ENCODE measurements at regions not wholly inside any gene's neighbourhood (a gene's known extent, or its start where the extent isn't known, plus 50 kb on each side); places are given as distances from the start of the nearest gene placed in this dataset.

DNA sequence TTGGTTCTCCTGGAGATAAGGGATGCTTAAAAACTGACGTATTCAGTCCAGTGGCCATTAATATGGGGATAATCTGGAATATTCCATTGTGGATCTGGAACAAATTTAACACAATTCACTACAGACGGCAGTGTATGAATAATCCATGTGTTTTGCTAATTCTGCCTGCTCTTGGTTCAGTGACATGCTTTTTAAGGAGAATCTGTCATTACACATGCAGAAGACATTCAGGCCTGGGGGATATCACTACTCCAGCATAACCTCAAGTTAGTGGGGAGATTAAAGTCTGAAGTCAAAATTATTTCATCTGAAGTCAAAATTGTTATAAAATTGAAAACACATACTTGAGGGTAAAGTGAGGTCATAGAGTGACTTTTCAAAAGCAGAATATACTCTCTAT lies 789.3 kb downstream of the USP25 start:
- FAIRE-seq: no peak
- no peak for TF ChIP-seq POLR2AphosphoS5 (IDR thresholded peaks at IDR 0.05; ENCODE audit: low read depth, low read length)
- TF ChIP-seq POLR2A (IDR thresholded peaks at IDR 0.05; ENCODE audit: low read depth, low read length): no peak
- TF ChIP-seq SPI1 (IDR thresholded peaks at IDR 0.05; ENCODE audit: low read depth, low read length): no peak
- no peak for TF ChIP-seq POU2F2 (IDR thresholded peaks at IDR 0.05; ENCODE audit: low read depth, low read length)
- no peak for TF ChIP-seq TAF1 (IDR thresholded peaks at IDR 0.05; ENCODE audit: low read depth, low read length)
- TF ChIP-seq PAX5 (IDR thresholded peaks at IDR 0.05; ENCODE audit: insufficient read depth, low read length, severe bottlenecking): no peak
- DNase-seq (ENCODE audit: insufficient read length, low spot score): no peak

DNA sequence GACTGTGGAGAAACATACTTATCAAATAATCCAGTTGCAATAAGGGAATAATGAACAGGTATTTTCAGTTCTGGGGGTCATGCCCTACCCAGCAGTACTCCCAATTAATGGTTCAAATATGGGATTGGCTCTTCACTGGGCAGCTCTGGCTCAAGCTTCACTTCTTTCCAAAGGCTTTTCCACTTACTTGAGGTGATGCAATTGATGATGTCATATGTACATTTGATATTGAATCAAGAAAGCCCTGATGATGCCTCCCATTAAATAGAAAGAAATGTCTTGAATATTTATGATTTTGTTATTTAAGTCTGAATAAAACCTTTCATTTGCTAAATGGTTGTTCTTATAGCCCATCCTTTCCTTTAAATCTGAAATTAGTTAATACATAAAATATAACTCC lies 789.9 kb downstream of the USP25 start:
- no peak for FAIRE-seq
- TF ChIP-seq POLR2A (IDR thresholded peaks at IDR 0.05; ENCODE audit: low read depth, low read length): no peak
- no peak for TF ChIP-seq POU2F2 (IDR thresholded peaks at IDR 0.05; ENCODE audit: low read depth, low read length)
- TF ChIP-seq SPI1 (IDR thresholded peaks at IDR 0.05; ENCODE audit: low read depth, low read length): no peak
- TF ChIP-seq TAF1 (IDR thresholded peaks at IDR 0.05; ENCODE audit: low read depth, low read length): no peak
- no peak for TF ChIP-seq POLR2AphosphoS5 (IDR thresholded peaks at IDR 0.05; ENCODE audit: low read depth, low read length)
- TF ChIP-seq PAX5 (IDR thresholded peaks at IDR 0.05; ENCODE audit: insufficient read depth, low read length, severe bottlenecking): no peak
- no peak for DNase-seq (ENCODE audit: insufficient read length, low spot score)

GRCh38 chr21:16522548-16522947 lies 792.8 kb downstream of the USP25 start:
- DNase-seq (ENCODE audit: insufficient read length, low spot score) (no peak), FAIRE-seq (no peak)
- no peak for TF ChIP-seq POU2F2 (IDR thresholded peaks at IDR 0.05; ENCODE audit: low read depth, low read length)
- no peak for TF ChIP-seq PAX5 (IDR thresholded peaks at IDR 0.05; ENCODE audit: insufficient read depth, low read length, severe bottlenecking)

- DNase-seq (ENCODE audit: insufficient read length, low spot score) (no peak), FAIRE-seq (no peak)
- no peak for TF ChIP-seq SPI1 (IDR thresholded peaks at IDR 0.05; ENCODE audit: low read depth, low read length)
- TF ChIP-seq PAX5 (IDR thresholded peaks at IDR 0.05; ENCODE audit: insufficient read depth, low read length, severe bottlenecking): no peak
- TF ChIP-seq POLR2A (IDR thresholded peaks at IDR 0.05; ENCODE audit: low read depth, low read length): no peak
- TF ChIP-seq POLR2AphosphoS5 (IDR thresholded peaks at IDR 0.05; ENCODE audit: low read depth, low read length): no peak
- TF ChIP-seq TAF1 (IDR thresholded peaks at IDR 0.05; ENCODE audit: low read depth, low read length): no peak
- no peak for TF ChIP-seq POU2F2 (IDR thresholded peaks at IDR 0.05; ENCODE audit: low read depth, low read length)
Measured at GRCh38 chr21:16530656-16531055, 800.9 kb downstream of the USP25 start.

DNA sequence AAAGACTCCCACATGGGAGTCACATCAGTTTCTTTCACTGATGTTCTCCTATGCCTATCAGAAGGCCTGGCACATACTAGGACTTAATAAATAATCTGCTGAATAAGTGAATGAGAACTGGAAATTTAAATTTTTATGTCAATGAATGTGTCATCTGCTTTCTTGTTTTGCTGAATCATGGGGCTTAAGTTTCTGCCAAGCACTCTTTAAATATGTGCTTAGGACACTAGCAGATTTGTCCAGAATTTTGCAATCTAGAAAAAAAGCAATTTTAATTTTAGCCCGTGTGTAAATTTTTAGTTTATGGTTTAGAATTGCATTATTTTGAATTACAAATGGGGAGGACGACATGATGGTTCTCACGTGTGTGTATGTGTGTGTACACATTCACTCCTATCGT lies 803.1 kb downstream of the USP25 start:
- no peak for TF ChIP-seq POU2F2 (IDR thresholded peaks at IDR 0.05; ENCODE audit: low read depth, low read length)
- no peak for TF ChIP-seq SPI1 (IDR thresholded peaks at IDR 0.05; ENCODE audit: low read depth, low read length)
- TF ChIP-seq POLR2AphosphoS5 (IDR thresholded peaks at IDR 0.05; ENCODE audit: low read depth, low read length): no peak
- TF ChIP-seq POLR2A (IDR thresholded peaks at IDR 0.05; ENCODE audit: low read depth, low read length): no peak
- TF ChIP-seq PAX5 (IDR thresholded peaks at IDR 0.05; ENCODE audit: insufficient read depth, low read length, severe bottlenecking): no peak
- TF ChIP-seq TAF1 (IDR thresholded peaks at IDR 0.05; ENCODE audit: low read depth, low read length): no peak
- no peak for DNase-seq (ENCODE audit: insufficient read length, low spot score)
- no peak for FAIRE-seq

GRCh38 chr21:16533692-16534407 lies 804.1 kb downstream of the USP25 start:
- TF ChIP-seq POLR2AphosphoS5 (IDR thresholded peaks at IDR 0.05; ENCODE audit: low read depth, low read length): no peak
- TF ChIP-seq SPI1 (IDR thresholded peaks at IDR 0.05; ENCODE audit: low read depth, low read length): no peak
- TF ChIP-seq POLR2A (IDR thresholded peaks at IDR 0.05; ENCODE audit: low read depth, low read length): no peak
- no peak for TF ChIP-seq PAX5 (IDR thresholded peaks at IDR 0.05; ENCODE audit: insufficient read depth, low read length, severe bottlenecking)
- TF ChIP-seq TAF1 (IDR thresholded peaks at IDR 0.05; ENCODE audit: low read depth, low read length): no peak
- TF ChIP-seq POU2F2 (IDR thresholded peaks at IDR 0.05; ENCODE audit: low read depth, low read length): no peak
- DNase-seq (ENCODE audit: insufficient read length, low spot score) (no peak), FAIRE-seq (no peak)

GRCh38 chr21:16534408-16535101 lies 804.8 kb downstream of the USP25 start:
- no peak for DNase-seq (ENCODE audit: insufficient read length, low spot score)
- FAIRE-seq: no peak

GRCh38 chr21:16535102-16535422 lies 805.3 kb downstream of the USP25 start:
- DNase-seq (ENCODE audit: insufficient read length, low spot score) (no peak), FAIRE-seq (no peak)
- TF ChIP-seq POLR2A (IDR thresholded peaks at IDR 0.05; ENCODE audit: low read depth, low read length) (no peak), POU2F2 (IDR thresholded peaks at IDR 0.05; ENCODE audit: low read depth, low read length) (no peak), PAX5 (IDR thresholded peaks at IDR 0.05; ENCODE audit: insufficient read depth, low read length, severe bottlenecking) (no peak), SPI1 (IDR thresholded peaks at IDR 0.05; ENCODE audit: low read depth, low read length) (no peak), POLR2AphosphoS5 (IDR thresholded peaks at IDR 0.05; ENCODE audit: low read depth, low read length) (no peak), TAF1 (IDR thresholded peaks at IDR 0.05; ENCODE audit: low read depth, low read length) (no peak)

More at GRCh38 chr21:16534408-16535101, 804.8 kb downstream of the USP25 start:
- TF ChIP-seq POLR2A (IDR thresholded peaks at IDR 0.05; ENCODE audit: low read depth, low read length) (no peak), TAF1 (IDR thresholded peaks at IDR 0.05; ENCODE audit: low read depth, low read length) (no peak), PAX5 (IDR thresholded peaks at IDR 0.05; ENCODE audit: insufficient read depth, low read length, severe bottlenecking) (no peak)

DNA sequence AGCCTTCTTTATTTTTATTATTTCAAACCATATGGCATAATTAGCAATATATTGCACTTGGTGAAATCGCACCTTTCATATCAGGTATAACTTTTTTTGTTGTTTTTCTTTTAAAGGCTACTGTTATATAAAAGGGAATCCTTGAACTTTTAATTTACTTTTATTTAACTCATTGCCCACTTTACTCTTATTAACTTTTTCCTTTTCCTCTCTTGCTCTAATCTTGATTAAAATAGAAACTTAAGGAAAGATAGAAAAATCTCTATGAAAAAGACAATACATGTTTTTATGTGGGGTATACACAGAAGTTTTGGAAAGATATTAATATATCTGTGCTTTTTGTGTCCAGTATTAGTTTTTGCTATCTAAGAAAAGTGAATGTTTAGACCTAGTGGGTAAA lies 805.8 kb downstream of the USP25 start:
- DNase-seq (ENCODE audit: insufficient read length, low spot score) (no peak), FAIRE-seq (no peak)
- TF ChIP-seq POU2F2 (IDR thresholded peaks at IDR 0.05; ENCODE audit: low read depth, low read length): no peak
- no peak for TF ChIP-seq POLR2AphosphoS5 (IDR thresholded peaks at IDR 0.05; ENCODE audit: low read depth, low read length)
- no peak for TF ChIP-seq TAF1 (IDR thresholded peaks at IDR 0.05; ENCODE audit: low read depth, low read length)
- no peak for TF ChIP-seq SPI1 (IDR thresholded peaks at IDR 0.05; ENCODE audit: low read depth, low read length)
- TF ChIP-seq PAX5 (IDR thresholded peaks at IDR 0.05; ENCODE audit: insufficient read depth, low read length, severe bottlenecking): no peak
- no peak for TF ChIP-seq POLR2A (IDR thresholded peaks at IDR 0.05; ENCODE audit: low read depth, low read length)

- DNase-seq (ENCODE audit: insufficient read length, low spot score): no peak
- FAIRE-seq: no peak
- TF ChIP-seq POLR2A (IDR thresholded peaks at IDR 0.05; ENCODE audit: low read depth, low read length): no peak
- no peak for TF ChIP-seq POU2F2 (IDR thresholded peaks at IDR 0.05; ENCODE audit: low read depth, low read length)
- no peak for TF ChIP-seq TAF1 (IDR thresholded peaks at IDR 0.05; ENCODE audit: low read depth, low read length)
- no peak for TF ChIP-seq POLR2AphosphoS5 (IDR thresholded peaks at IDR 0.05; ENCODE audit: low read depth, low read length)
- TF ChIP-seq PAX5 (IDR thresholded peaks at IDR 0.05; ENCODE audit: insufficient read depth, low read length, severe bottlenecking): no peak
- TF ChIP-seq SPI1 (IDR thresholded peaks at IDR 0.05; ENCODE audit: low read depth, low read length): no peak
Measured at GRCh38 chr21:16536140-16536539, 806.4 kb downstream of the USP25 start.
